H9 (cell line): ENCODE measurements at regions not wholly inside any gene's neighbourhood (a gene's known extent, or its start where the extent isn't known, plus 50 kb on each side); places are given as distances from the start of the nearest gene placed in this dataset.
A peak's percentile ranks its signal among the peaks of the same experiment; 100 is the strongest.

ENCODE experiments used
- DNase-seq: peaks from one replicate; pipeline ENCODE4 v3.0.0-alpha.2; 2017
- H2AFZ ChIP-seq: one replicate; pipeline ENCODE4 v1.6.1; 2013; ENCODE audit warnings: mild to moderate bottlenecking, low read length, control low read depth, moderate library complexity
- H2AK5ac ChIP-seq: 2 replicates; pipeline ENCODE4 v1.6.1; 2013; ENCODE audit warnings: low read length, control low read depth, mixed read lengths; ENCODE audit not compliant: insufficient read length
- H2BK120ac ChIP-seq: one replicate; pipeline ENCODE4 v1.6.1; 2013; ENCODE audit warnings: low read depth, mild to moderate bottlenecking, low read length, control low read depth, inconsistent platforms; ENCODE audit not compliant: poor library complexity, severe bottlenecking
- H2BK12ac ChIP-seq: 2 replicates; pipeline ENCODE4 v1.6.1; 2013; ENCODE audit warnings: low read length, control low read depth, mixed read lengths, low read depth; ENCODE audit not compliant: insufficient read length
- H2BK15ac ChIP-seq: 2 replicates; pipeline ENCODE4 v1.6.1; 2013; ENCODE audit warnings: low read depth, low read length, control low read depth
- H2BK20ac ChIP-seq: one replicate; pipeline ENCODE4 v1.6.1; 2013; ENCODE audit warnings: low read depth, mild to moderate bottlenecking, low read length, control low read depth, inconsistent platforms; ENCODE audit not compliant: poor library complexity, severe bottlenecking
- H2BK5ac ChIP-seq: 2 replicates; pipeline ENCODE4 v1.6.1; 2013; ENCODE audit warnings: low read length, control low read depth, mixed read lengths; ENCODE audit not compliant: insufficient read length
- H3K14ac ChIP-seq: 2 replicates; pipeline ENCODE4 v1.6.1; 2013; ENCODE audit warnings: low read length, control low read depth; ENCODE audit not compliant: insufficient read depth
- H3K18ac ChIP-seq: 2 replicates; pipeline ENCODE4 v1.6.1; 2013; ENCODE audit warnings: low read depth, mild to moderate bottlenecking, mixed read lengths, low read length, control low read depth; ENCODE audit not compliant: insufficient read length
- H3K23ac ChIP-seq: 2 replicates; pipeline ENCODE4 v1.6.1; 2013; ENCODE audit warnings: low read length, control low read depth, mixed read lengths, low read depth; ENCODE audit not compliant: insufficient read length
- H3K23me2 ChIP-seq: 2 replicates; pipeline ENCODE4 v1.6.1; 2013; ENCODE audit warnings: low read depth, mild to moderate bottlenecking, mixed read lengths, low read length, control low read depth; ENCODE audit not compliant: insufficient read length, poor library complexity, severe bottlenecking
- H3K27ac ChIP-seq: 2 replicates; pipeline ENCODE4 v1.5.1; 2013; ENCODE audit warnings: low read length, control low read depth, mixed read lengths, low read depth; ENCODE audit not compliant: insufficient read length
- H3K27me3 ChIP-seq: 2 replicates; pipeline ENCODE4 v1.6.1; 2013; ENCODE audit warnings: low read length, control low read depth, inconsistent platforms; ENCODE audit not compliant: insufficient read depth
- H3K4ac ChIP-seq: 2 replicates; pipeline ENCODE4 v1.6.1; 2013; ENCODE audit warnings: low read depth, mild to moderate bottlenecking, control low read depth, inconsistent platforms, low read length, moderate library complexity
- H3K4me1 ChIP-seq: 2 replicates; pipeline ENCODE4 v1.6.1; 2013; ENCODE audit warnings: low read length, control low read depth, inconsistent platforms; ENCODE audit not compliant: insufficient read depth
- H3K4me2 ChIP-seq: 2 replicates; pipeline ENCODE4 v1.6.1; 2013; ENCODE audit warnings: low read length, control low read depth, mixed read lengths; ENCODE audit not compliant: insufficient read length, insufficient read depth
- H3K56ac ChIP-seq: 2 replicates; pipeline ENCODE4 v1.6.1; 2013; ENCODE audit warnings: low read depth, mild to moderate bottlenecking, mixed read lengths, low read length, control low read depth; ENCODE audit not compliant: insufficient read length
- H3K79me1 ChIP-seq: 2 replicates; pipeline ENCODE4 v1.6.1; 2013; ENCODE audit warnings: low read depth, mild to moderate bottlenecking, moderate library complexity, low read length, control low read depth, inconsistent platforms; ENCODE audit not compliant: insufficient read depth, poor library complexity, severe bottlenecking
- H3K79me2 ChIP-seq: 2 replicates; pipeline ENCODE4 v1.6.1; 2013; ENCODE audit warnings: low read length, control low read depth, inconsistent platforms; ENCODE audit not compliant: insufficient read depth
- H3K9ac ChIP-seq: 2 replicates; pipeline ENCODE4 v1.6.1; 2013; ENCODE audit warnings: low read length, control low read depth, mixed read lengths; ENCODE audit not compliant: insufficient read length; ENCODE audit errors: extremely low read depth
- H3K9me3 ChIP-seq: one replicate; pipeline ENCODE4 v1.6.1; 2013; ENCODE audit warnings: low read depth, low read length, inconsistent platforms; ENCODE audit not compliant: control insufficient read depth
- H3T11ph ChIP-seq: one replicate; pipeline ENCODE4 v1.6.1; 2013; ENCODE audit warnings: mild to moderate bottlenecking, low read length, control low read depth, inconsistent platforms
- H4K20me1 ChIP-seq: one replicate; pipeline ENCODE4 v1.6.1; 2013; ENCODE audit not compliant: control insufficient read depth, insufficient read length, insufficient read depth
- H4K5ac ChIP-seq: 2 replicates; pipeline ENCODE4 v1.6.1; 2013; ENCODE audit warnings: low read depth, mild to moderate bottlenecking, mixed read lengths, low read length, control low read depth; ENCODE audit not compliant: insufficient read length
- H4K8ac ChIP-seq: replicated peaks from 2 replicates; pipeline ENCODE4 v1.6.1; 2013; ENCODE audit warnings: low read length, control low read depth, mixed read lengths, low read depth; ENCODE audit not compliant: insufficient read length
- H4K91ac ChIP-seq: 2 replicates; pipeline ENCODE4 v1.6.1; 2013; ENCODE audit warnings: low read depth, mild to moderate bottlenecking, moderate library complexity, mixed read lengths, low read length, control low read depth; ENCODE audit not compliant: insufficient read length
- H3K27ac Mint-ChIP-seq, 3 experiments: 2 replicates in 2 of 3; 3 replicates in 1 of 3; pipeline ENCODE4 v1.8.0; 2020 to 2021; ENCODE audit warnings: mixed read lengths in 3 of 3, mild to moderate bottlenecking in 1 of 3, moderate library complexity in 1 of 3
- H3K27me3 Mint-ChIP-seq: 2 replicates; pipeline ENCODE4 v1.8.0; 2021; ENCODE audit warnings: low read depth, mild to moderate bottlenecking, moderate library complexity, mixed read lengths
- H3K36me3 Mint-ChIP-seq, 3 experiments: 2 replicates in 2 of 3; 3 replicates in 1 of 3; pipeline ENCODE4 v1.8.0; 2020 to 2021; ENCODE audit warnings: low read depth in 3 of 3, mixed read lengths in 3 of 3; ENCODE audit not compliant: insufficient read depth in 1 of 3
- H3K4me1 Mint-ChIP-seq, 2 experiments: 2 replicates each; pipeline ENCODE4 v1.8.0; 2020; ENCODE audit warnings: mixed read lengths in 2 of 2
- H3K4me3 Mint-ChIP-seq, 2 experiments: 2 replicates in 1 of 2; 3 replicates in 1 of 2; pipeline ENCODE4 v1.8.0; 2020 to 2021; ENCODE audit warnings: mild to moderate bottlenecking in 2 of 2, mixed read lengths in 2 of 2, moderate library complexity in 1 of 2
- H3K9me3 Mint-ChIP-seq, 2 experiments: 2 replicates in 1 of 2; 3 replicates in 1 of 2; pipeline ENCODE4 v1.8.0; 2020; ENCODE audit warnings: mild to moderate bottlenecking in 2 of 2, mixed read lengths in 2 of 2, moderate library complexity in 1 of 2
- WGBS: extraction: QIAGEN DNeasy Blood & Tissue Kit; methylation state at CpG from one replicate; pipeline ENCODE4 v1.1.7; 2013; ENCODE audit warnings: missing lambda C conversion rate, low lambda C conversion rate, mixed read lengths; ENCODE audit not compliant: insufficient read length; ENCODE audit errors: extremely low coverage; 5-methylcytosine and 5-hydroxymethylcytosine counted together
- TF ChIP-seq, protein P1 (sequence below): fragments of 200-600 bp; sonication (generic); conservative IDR thresholded peaks from 3 replicates; pipeline ENCODE4 v1.8.0; 2021; ENCODE audit warnings: antibody characterized with exemption, mild to moderate bottlenecking

DNA sequence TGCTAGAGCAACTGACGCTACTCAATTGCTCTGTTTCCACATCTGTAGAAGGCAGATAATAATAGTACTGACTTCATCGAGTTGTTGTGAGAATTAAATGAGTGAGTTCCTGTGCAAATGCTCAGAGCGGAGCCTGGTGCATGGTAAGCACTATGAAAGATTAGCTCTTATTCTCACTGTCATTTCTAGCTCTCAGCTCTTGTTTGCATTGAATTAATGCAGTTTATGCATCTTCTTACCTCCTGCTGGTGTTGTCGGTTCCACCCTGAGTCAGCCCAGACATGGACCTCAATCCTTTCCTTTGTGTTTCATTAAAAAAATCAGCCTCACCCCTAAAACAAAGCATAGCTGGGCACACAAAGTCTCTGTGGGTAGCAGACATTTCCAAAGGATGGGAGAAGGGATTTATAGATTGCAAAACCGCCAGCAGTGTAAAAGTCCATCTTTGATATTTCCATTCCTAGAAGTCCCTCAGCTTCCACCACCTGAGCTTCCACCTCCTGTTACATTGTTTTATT lies 254.4 kb upstream of the CSF3R start:
- Histone ChIP-seq H4K5ac (no peak overlapping the region), H3K4me1 (0 out of 2 replicates have a peak, but pooled peaks cover 2% of the 10 kb centered on the region), H3K79me2 (no peaks in the 10 kb centered on the region), H4K20me1 (no peaks in the 10 kb centered on the region), H2AK5ac (no peak overlapping the region), H3K9me3 (no peaks in the 10 kb centered on the region), H2BK15ac (no peak overlapping the region), H3K4ac (no peak overlapping the region), H3K9ac (no peak overlapping the region), H3K18ac (no peak overlapping the region), H3K56ac (no peak overlapping the region), H3K79me1 (no peaks in the 10 kb centered on the region), H3K23ac (no peak overlapping the region), H3T11ph (no peak overlapping the region), H2BK20ac (no peak overlapping the region), H3K27ac (no peak overlapping the region), H3K4me2 (no peak overlapping the region), H2BK12ac (no peak overlapping the region), H2BK120ac (no peak overlapping the region), H3K27me3 (no peaks in the 10 kb centered on the region), H2BK5ac (no peak overlapping the region), H4K91ac (no peak overlapping the region), H4K8ac (no peak overlapping the region), H3K23me2 (no peaks in the 10 kb centered on the region), H3K14ac (no peak overlapping the region), H2AFZ (no peak overlapping the region)
- H3K27ac Mint-ChIP-seq: 0 out of 7 replicates have a peak overlapping the region, but pooled peaks of 1 of the 3 experiments have one; percentile 34
- no peak overlapping the region for H3K4me3 Mint-ChIP-seq
- peaks cover 0 to 2% (median 0%) of the 10 kb centered on the region in 3 experiments; a peak in 1 of 7 replicates for H3K36me3 Mint-ChIP-seq
- no peak for DNase-seq
- TF ChIP-seq, protein P1, sequence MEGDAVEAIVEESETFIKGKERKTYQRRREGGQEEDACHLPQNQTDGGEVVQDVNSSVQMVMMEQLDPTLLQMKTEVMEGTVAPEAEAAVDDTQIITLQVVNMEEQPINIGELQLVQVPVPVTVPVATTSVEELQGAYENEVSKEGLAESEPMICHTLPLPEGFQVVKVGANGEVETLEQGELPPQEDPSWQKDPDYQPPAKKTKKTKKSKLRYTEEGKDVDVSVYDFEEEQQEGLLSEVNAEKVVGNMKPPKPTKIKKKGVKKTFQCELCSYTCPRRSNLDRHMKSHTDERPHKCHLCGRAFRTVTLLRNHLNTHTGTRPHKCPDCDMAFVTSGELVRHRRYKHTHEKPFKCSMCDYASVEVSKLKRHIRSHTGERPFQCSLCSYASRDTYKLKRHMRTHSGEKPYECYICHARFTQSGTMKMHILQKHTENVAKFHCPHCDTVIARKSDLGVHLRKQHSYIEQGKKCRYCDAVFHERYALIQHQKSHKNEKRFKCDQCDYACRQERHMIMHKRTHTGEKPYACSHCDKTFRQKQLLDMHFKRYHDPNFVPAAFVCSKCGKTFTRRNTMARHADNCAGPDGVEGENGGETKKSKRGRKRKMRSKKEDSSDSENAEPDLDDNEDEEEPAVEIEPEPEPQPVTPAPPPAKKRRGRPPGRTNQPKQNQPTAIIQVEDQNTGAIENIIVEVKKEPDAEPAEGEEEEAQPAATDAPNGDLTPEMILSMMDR: no peak
- WGBS: no CpG with 5 or more reads among the region's 5 CpGs
- H3K27me3 Mint-ChIP-seq: peaks cover 2% of the 10 kb centered on the region
- H3K4me1 Mint-ChIP-seq: peaks cover 25 to 31% of the 10 kb centered on the region in 2 experiments
- H3K9me3 Mint-ChIP-seq: no peaks in the 10 kb centered on the region; a peak in 1 of 5 replicates
